DMS153 (cell line): ENCODE measurements at regions not wholly inside any gene's neighbourhood (a gene's known extent, or its start where the extent isn't known, plus 50 kb on each side); places are given as distances from the start of the nearest gene placed in this dataset.

Experiments
- DNase-seq: peaks from one replicate; lab custom pipeline; 2025; lab: John Stamatoyannopoulos, UW

DNA sequence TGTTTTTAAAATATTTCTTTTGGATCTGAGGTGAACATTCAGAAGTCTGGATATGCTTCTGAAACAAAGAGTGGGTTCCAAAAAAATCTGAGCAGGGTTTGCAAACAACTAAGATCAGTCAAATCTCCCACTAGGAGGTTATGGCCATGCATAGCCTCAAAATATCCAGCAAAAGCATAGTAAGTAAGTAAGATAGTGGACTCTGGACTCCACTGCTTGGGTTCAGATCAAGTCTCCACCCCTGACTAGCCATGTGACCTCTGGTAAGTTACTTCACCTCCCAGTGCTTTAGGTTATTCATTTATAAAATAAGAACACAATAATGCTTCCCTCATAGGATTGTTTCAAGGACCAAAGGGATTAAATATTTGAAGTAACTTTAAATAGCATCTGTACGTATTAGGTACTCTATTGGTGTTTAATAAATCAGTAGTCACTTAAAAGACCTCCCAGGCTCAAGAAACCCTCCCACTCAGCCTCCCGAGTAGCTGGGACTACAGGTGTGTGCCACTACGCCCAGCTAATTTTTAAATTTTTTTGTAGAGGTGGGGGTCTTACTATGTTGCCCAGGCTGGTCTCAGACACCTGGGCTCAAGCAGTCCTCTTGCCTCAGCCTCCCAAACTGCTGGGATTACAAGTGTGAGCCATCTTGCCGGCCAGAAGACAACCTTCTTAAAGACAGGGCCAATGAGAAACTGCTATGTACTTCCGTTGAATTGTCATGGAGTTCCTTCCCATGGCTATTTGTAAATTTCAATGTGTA lies 95.7 kb upstream of the SOX5 start:
- no peak for DNase-seq

DNA sequence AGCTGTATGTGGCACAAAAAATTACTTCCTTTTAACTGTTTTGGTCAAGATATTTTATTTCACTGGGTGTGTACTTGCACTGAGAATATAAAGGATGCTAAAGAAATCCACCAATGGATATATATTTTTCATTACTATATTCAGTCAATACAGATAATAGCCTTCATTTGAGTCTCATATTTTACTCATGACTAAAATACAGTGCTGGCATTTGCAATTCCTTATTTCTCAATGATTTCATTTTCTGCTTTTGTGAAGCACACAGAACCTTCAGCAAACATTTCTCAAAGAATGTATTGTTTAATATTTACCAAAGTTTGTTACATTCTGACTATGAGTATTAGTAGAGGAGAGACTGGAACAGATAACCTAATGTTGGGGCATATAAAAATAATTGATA lies 93.2 kb upstream of the SOX5 start:
- DNase-seq: no peak

DNA sequence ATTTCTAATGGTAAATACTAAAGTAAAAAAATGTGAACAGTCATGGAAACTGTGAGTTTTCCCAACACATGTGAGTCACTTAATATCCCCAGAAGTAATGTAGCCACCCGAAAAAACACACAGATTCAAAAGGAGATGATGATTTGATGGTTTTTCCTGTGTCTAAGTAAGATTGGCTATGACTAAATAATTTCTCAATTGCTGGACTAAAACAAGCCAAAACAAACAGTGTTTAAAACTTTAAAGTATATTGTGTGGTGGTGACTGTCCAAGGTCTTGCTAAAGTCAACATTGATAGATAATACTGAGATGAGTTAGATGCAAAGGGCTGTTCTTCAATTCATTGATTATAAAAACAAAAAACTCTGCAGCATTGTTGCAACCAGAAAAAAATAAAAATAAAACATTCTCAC lies 89.6 kb upstream of the SOX5 start:
- no peak for DNase-seq

DNA sequence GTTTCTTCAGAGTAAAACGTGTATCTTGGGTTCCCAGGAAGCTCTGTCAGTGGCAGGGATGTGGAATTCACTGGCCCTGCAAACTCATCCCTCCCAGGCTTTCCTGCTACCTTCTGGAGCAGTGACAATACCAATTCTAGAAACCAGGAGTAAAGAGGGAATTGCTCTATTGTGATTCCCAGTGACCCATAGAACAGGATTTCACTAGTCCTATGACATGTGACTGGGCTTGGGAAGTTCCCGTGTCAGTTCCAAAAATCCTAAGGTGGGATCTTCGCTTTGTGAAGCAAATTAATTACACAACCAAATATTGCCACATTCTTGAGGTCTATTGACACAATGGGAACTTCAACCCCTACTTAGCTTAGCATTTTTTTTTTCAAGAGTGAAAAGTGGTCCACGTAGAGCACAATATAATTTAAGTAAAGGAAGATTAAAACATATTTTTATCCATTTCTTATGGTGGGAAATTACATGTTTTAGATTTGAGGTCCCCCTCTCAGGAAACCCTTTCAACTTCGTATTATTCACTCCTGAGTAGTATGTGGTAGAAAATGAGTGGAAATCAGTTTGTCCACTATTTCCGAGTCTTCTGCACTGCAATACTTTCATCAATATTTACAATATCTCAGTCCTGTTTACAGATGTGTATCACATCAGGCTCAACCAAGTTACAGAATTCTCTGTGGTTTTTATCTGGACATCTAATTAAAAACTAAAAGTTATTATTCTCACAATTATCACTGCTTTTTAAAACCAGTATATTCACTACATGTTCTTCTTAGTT lies 88.9 kb upstream of the SOX5 start:
- no peak for DNase-seq

- DNase-seq: no peak
Observed at GRCh38 chr12:24036438-24037216, 87.2 kb upstream of the SOX5 start.

- DNase-seq: no peak
Observed at GRCh38 chr12:24034894-24035293, 85.4 kb upstream of the SOX5 start.

- DNase-seq: no peak
Observed at GRCh38 chr12:24034160-24034559, 84.7 kb upstream of the SOX5 start.

DNA sequence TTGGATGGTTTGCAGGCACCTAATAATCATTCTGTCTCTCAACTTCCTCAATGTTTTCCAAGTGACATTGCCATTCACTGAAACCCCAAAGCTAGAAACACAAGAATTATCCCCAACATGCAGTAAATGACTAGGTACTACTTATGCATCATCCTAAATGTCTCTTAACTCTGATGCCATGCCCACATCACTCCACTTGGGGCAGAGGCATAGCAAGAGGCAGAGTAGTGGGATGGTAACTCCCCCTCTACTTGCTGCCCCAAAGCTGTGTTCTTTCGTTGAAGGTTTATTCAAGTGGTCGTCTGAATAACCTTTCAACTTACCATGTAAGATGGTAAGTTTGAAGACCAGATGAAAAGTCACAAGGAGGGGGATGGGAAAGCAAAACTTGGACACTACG lies 77.9 kb upstream of the SOX5 start:
- no peak for DNase-seq

GRCh38 chr12:24025153-24025798 lies 75.8 kb upstream of the SOX5 start:
- no peak for DNase-seq

GRCh38 chr12:24023081-24023480 lies 73.6 kb upstream of the SOX5 start:
- DNase-seq: no peak

DNA sequence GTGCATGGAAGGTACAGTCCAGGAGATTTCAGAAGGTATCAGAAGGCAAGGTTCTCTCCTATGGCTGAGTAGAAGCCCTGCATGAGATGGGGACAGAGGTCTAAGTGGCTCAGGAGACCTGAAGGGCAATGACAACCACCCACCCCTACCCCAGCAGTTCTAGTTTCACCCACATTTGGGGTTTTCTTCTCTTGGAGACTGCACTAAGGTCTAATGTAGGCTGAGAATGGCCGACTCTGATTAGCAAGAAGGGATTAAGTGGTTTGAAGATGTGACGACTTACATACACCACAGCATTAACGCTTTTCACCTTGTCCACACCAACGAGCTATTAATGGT lies 71.7 kb upstream of the SOX5 start:
- no peak for DNase-seq

- DNase-seq: no peak
Observed at GRCh38 chr12:24020397-24021163, 71.1 kb upstream of the SOX5 start.

DNA sequence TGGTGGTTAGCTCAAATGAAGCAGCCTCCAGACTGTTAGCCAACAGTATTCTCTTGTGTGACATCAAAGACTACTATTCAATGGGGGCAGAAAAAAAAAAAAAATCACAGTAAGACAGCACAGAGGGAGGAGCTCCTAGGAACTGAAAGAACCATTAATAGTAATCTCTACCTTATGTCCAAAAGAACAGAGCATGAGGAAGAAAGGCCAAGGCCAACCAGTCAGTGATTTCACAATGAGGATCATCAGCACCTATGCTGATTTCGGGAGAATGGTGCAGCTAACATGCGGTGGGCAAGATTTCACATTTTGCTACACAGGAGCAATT lies 66.3 kb upstream of the SOX5 start:
- no peak for DNase-seq

DNA sequence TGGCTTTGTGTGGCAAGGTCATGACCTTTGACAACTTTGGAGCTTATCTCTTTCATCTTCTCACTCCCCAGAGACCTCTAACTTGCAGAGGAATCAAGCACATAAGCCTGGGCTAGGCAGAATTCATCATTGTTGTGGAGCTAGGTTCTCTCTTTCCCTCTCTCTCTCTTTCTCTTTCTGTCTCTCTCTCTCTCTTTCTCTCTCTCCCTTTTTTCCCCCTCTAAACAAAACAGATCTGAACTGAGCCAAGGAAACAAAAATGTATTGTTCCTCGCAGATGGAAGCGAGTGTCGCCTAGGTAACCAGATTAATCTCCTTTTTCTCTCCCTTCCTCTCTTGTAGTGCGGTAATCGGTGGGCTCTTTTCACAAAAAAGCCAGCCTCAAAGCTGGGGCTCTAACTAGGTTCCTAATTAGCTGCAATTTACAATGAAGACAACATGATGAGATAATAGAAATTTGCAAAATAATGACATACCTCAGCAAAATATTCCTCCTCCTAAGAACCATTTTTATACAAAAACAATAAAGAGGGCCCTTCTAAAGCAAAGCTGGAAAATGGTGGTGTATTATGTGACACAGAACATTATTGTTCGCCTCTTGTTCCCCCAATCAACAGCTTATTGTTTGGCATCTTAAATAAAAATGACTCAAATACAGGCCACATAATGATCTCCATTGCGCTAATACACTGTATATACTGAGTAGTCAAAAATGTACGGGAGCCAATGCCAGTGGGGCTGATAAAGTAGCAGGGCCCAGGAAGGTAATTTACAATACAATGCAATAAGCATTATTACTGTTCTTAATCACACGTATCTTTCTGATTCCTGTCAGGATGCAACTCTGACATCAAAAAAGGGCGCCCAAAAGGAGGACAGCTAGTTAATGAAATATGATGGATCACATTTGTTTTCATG lies 65.7 kb upstream of the SOX5 start:
- no peak for DNase-seq

- no peak for DNase-seq
Observed at GRCh38 chr12:24014240-24014639, 64.8 kb upstream of the SOX5 start.

DNA sequence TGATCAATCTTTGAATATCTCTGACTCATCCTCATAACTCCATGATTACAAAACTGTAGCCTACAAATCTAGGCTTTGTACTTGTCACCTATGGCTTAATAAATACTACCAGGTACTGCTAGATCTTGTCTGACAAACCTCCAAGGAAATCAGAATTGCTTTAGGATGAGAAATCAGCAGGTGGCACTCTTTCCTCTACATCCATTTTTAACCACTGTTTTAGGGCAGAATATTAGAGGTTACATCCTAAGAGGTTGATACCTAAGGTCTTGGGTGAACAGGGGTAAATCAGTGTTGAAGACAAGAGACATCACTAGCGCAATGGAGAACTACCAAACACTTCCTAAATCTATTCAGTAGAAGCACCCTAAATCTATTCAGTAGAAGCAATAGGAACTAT lies 63.1 kb upstream of the SOX5 start:
- DNase-seq: no peak

GRCh38 chr12:24011927-24012507 lies 62.5 kb upstream of the SOX5 start:
- no peak for DNase-seq

GRCh38 chr12:24008166-24008565 lies 58.7 kb upstream of the SOX5 start:
- DNase-seq: no peak
